Stimulated activated naive CD8-positive, alpha-beta T cell treated with anti-CD3 and anti-CD28 coated beads, Interleukin-15, Interleukin-2, amounts not matched to agents 100 ng/mL and 50 ng/mL, for 24 hours (primary cell): ENCODE measurements at regions not wholly inside any gene's neighbourhood (a gene's known extent, or its start where the extent isn't known, plus 50 kb on each side); places are given as distances from the start of the nearest gene placed in this dataset.

Source experiments
- H3K27ac Mint-ChIP-seq: one replicate; pipeline ENCODE4 v1.8.0; 2021; ENCODE audit warnings: mild to moderate bottlenecking, mixed read lengths
- H3K27me3 Mint-ChIP-seq: one replicate; pipeline ENCODE4 v1.8.0; 2021; ENCODE audit warnings: mixed read lengths
- H3K36me3 Mint-ChIP-seq: one replicate; pipeline ENCODE4 v1.8.0; 2021; ENCODE audit warnings: low read depth, mixed read lengths
- H3K4me1 Mint-ChIP-seq: one replicate; pipeline ENCODE4 v1.8.0; 2021; ENCODE audit warnings: low read depth, mixed read lengths
- H3K4me3 Mint-ChIP-seq: one replicate; pipeline ENCODE4 v1.8.0; 2021; ENCODE audit warnings: mild to moderate bottlenecking, mixed read lengths
- H3K9me3 Mint-ChIP-seq: one replicate; pipeline ENCODE4 v1.8.0; 2021; ENCODE audit warnings: mixed read lengths

- H3K4me1 Mint-ChIP-seq: no peaks in the 10 kb centered on the region
- H3K27me3 Mint-ChIP-seq: no peaks in the 10 kb centered on the region
- H3K27ac Mint-ChIP-seq: no peak overlapping the region
- no peaks in the 10 kb centered on the region for H3K36me3 Mint-ChIP-seq
- peaks cover 4% of the 10 kb centered on the region for H3K9me3 Mint-ChIP-seq
- H3K4me3 Mint-ChIP-seq: no peak overlapping the region
These were observed 256.0 kb upstream of the ELAC2 start for GRCh38 chr17:13273806-13274205.

GRCh38 chr17:13272296-13272695, 254.5 kb upstream of the ELAC2 start:
- Mint-ChIP-seq H3K9me3 (peaks cover 4% of the 10 kb centered on the region), H3K36me3 (no peaks in the 10 kb centered on the region), H3K27ac (no peak overlapping the region), H3K4me3 (no peak overlapping the region), H3K4me1 (no peaks in the 10 kb centered on the region), H3K27me3 (no peaks in the 10 kb centered on the region)

GRCh38 chr17:13268791-13269595, 251.2 kb upstream of the ELAC2 start:
- Mint-ChIP-seq H3K27ac (no peak overlapping the region), H3K36me3 (no peaks in the 10 kb centered on the region), H3K9me3 (peaks cover 4% of the 10 kb centered on the region), H3K27me3 (peaks cover 9% of the 10 kb centered on the region), H3K4me1 (no peaks in the 10 kb centered on the region), H3K4me3 (no peak overlapping the region)

- Mint-ChIP-seq H3K4me3 (no peak overlapping the region), H3K27me3 (peaks cover 9% of the 10 kb centered on the region), H3K9me3 (peaks cover 4% of the 10 kb centered on the region), H3K36me3 (no peaks in the 10 kb centered on the region), H3K27ac (no peak overlapping the region), H3K4me1 (no peaks in the 10 kb centered on the region)
These were observed 248.8 kb upstream of the ELAC2 start for GRCh38 chr17:13266606-13267005.

GRCh38 chr17:13265311-13265710, 247.5 kb upstream of the ELAC2 start:
- Mint-ChIP-seq H3K4me3 (no peak overlapping the region), H3K36me3 (no peaks in the 10 kb centered on the region), H3K4me1 (no peaks in the 10 kb centered on the region), H3K27me3 (peaks cover 9% of the 10 kb centered on the region), H3K9me3 (no peaks in the 10 kb centered on the region), H3K27ac (no peak overlapping the region)

- H3K27ac Mint-ChIP-seq: no peak overlapping the region
- H3K9me3 Mint-ChIP-seq: no peaks in the 10 kb centered on the region
- H3K36me3 Mint-ChIP-seq: no peaks in the 10 kb centered on the region
- peaks cover 9% of the 10 kb centered on the region for H3K27me3 Mint-ChIP-seq
- no peaks in the 10 kb centered on the region for H3K4me1 Mint-ChIP-seq
- no peak overlapping the region for H3K4me3 Mint-ChIP-seq
These were observed 245.9 kb upstream of the ELAC2 start for GRCh38 chr17:13263746-13264145.

- H3K27ac Mint-ChIP-seq: no peak overlapping the region
- H3K4me3 Mint-ChIP-seq: no peak overlapping the region
- H3K9me3 Mint-ChIP-seq: no peaks in the 10 kb centered on the region
- no peaks in the 10 kb centered on the region for H3K4me1 Mint-ChIP-seq
- H3K36me3 Mint-ChIP-seq: no peaks in the 10 kb centered on the region
- no peaks in the 10 kb centered on the region for H3K27me3 Mint-ChIP-seq
These were observed 238.7 kb upstream of the ELAC2 start for GRCh38 chr17:13256545-13256944.

GRCh38 chr17:13253733-13254410, 236.0 kb upstream of the ELAC2 start:
- Mint-ChIP-seq H3K27me3 (no peaks in the 10 kb centered on the region), H3K36me3 (no peaks in the 10 kb centered on the region), H3K9me3 (no peaks in the 10 kb centered on the region), H3K4me1 (no peaks in the 10 kb centered on the region), H3K4me3 (no peak overlapping the region), H3K27ac (no peak overlapping the region)

GRCh38 chr17:13244513-13244912, 226.7 kb upstream of the ELAC2 start:
- no peaks in the 10 kb centered on the region for H3K36me3 Mint-ChIP-seq
- H3K4me3 Mint-ChIP-seq: no peak overlapping the region
- H3K9me3 Mint-ChIP-seq: no peaks in the 10 kb centered on the region
- peaks cover 8% of the 10 kb centered on the region for H3K27me3 Mint-ChIP-seq
- H3K27ac Mint-ChIP-seq: no peak overlapping the region
- H3K4me1 Mint-ChIP-seq: no peaks in the 10 kb centered on the region

- Mint-ChIP-seq H3K9me3 (no peaks in the 10 kb centered on the region), H3K27ac (no peak overlapping the region), H3K27me3 (peaks cover 8% of the 10 kb centered on the region), H3K4me3 (no peak overlapping the region), H3K36me3 (no peaks in the 10 kb centered on the region), H3K4me1 (no peaks in the 10 kb centered on the region)
These were observed 225.8 kb upstream of the ELAC2 start for GRCh38 chr17:13243585-13243984.

- Mint-ChIP-seq H3K9me3 (peaks cover 3% of the 10 kb centered on the region), H3K4me1 (no peaks in the 10 kb centered on the region), H3K27me3 (peaks cover 11% of the 10 kb centered on the region)
These were observed 223.0 kb upstream of the ELAC2 start for GRCh38 chr17:13240851-13241250.

GRCh38 chr17:13230350-13231264, 212.8 kb upstream of the ELAC2 start:
- Mint-ChIP-seq H3K4me3 (no peak overlapping the region), H3K27me3 (no peaks in the 10 kb centered on the region), H3K9me3 (no peaks in the 10 kb centered on the region), H3K27ac (no peak overlapping the region), H3K4me1 (no peaks in the 10 kb centered on the region), H3K36me3 (no peaks in the 10 kb centered on the region)

More at GRCh38 chr17:13240851-13241250, 223.0 kb upstream of the ELAC2 start:
- H3K4me3 Mint-ChIP-seq: no peak overlapping the region
- no peaks in the 10 kb centered on the region for H3K36me3 Mint-ChIP-seq
- H3K27ac Mint-ChIP-seq: no peak overlapping the region

- no peak overlapping the region for H3K27ac Mint-ChIP-seq
- no peaks in the 10 kb centered on the region for H3K36me3 Mint-ChIP-seq
- H3K4me1 Mint-ChIP-seq: no peaks in the 10 kb centered on the region
- no peaks in the 10 kb centered on the region for H3K9me3 Mint-ChIP-seq
- no peaks in the 10 kb centered on the region for H3K27me3 Mint-ChIP-seq
- H3K4me3 Mint-ChIP-seq: no peak overlapping the region
These were observed 210.4 kb upstream of the ELAC2 start for GRCh38 chr17:13228225-13228624.

GRCh38 chr17:13222975-13223374, 205.1 kb upstream of the ELAC2 start:
- Mint-ChIP-seq H3K9me3 (no peaks in the 10 kb centered on the region), H3K4me3 (no peak overlapping the region), H3K36me3 (no peaks in the 10 kb centered on the region), H3K27ac (no peak overlapping the region), H3K4me1 (no peaks in the 10 kb centered on the region), H3K27me3 (no peaks in the 10 kb centered on the region)

- Mint-ChIP-seq H3K9me3 (peaks cover 7% of the 10 kb centered on the region), H3K36me3 (no peaks in the 10 kb centered on the region), H3K27me3 (no peaks in the 10 kb centered on the region), H3K4me1 (no peaks in the 10 kb centered on the region), H3K4me3 (no peak overlapping the region), H3K27ac (no peak overlapping the region)
These were observed 195.0 kb upstream of the ELAC2 start for GRCh38 chr17:13212860-13213259.
